ENCODE measurements at regions not wholly inside any gene's neighbourhood (a gene's known extent, or its start where the extent isn't known, plus 50 kb on each side); places are given as distances from the start of the nearest gene placed in this dataset.
"Not testable (repeated sequence)": the region's sequence is repeated elsewhere in the genome, so short reads cannot be mapped to it uniquely, and the experiment has no call there.

DNA sequence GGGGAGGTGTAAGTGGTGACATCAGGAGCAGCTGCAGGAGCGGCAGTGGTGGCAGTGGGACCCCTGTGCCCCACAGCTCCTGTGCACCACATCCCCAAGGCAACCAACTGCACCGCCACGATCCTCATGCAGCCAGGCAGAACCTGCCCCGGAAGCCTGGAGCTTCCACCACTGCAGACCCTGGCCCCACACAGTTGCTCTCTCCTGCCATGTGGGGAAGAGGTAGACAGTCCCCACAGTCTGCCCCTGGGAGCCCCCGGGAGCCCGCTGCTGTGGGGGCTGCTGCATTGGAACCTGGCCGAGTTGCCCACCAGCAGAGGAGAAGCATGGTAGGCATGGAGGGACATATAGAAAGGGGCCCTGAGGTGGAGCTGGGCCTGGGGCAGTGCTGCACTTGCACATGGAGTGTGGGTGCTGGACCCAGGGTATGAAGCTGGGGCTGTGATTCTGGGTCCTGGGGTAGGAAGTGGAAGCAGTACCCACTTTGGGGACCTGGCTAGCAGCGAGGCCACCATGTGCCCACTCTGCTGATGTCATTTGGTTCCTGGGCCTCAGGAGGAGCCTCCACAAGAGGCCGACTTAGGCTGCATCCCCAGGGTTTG is 623.3 kb upstream of the LRRTM4 start:
- Histone ChIP-seq H3K9me3 (no peaks in the 10 kb centered on the region), H3K27me3 (no peaks in the 10 kb centered on the region), H3K36me3 (no peaks in the 10 kb centered on the region), H3K27ac (no peak overlapping the region), H3K4me3 (no peak overlapping the region), H3K4me1 (no peaks in the 10 kb centered on the region)
- TF ChIP-seq, protein P1, sequence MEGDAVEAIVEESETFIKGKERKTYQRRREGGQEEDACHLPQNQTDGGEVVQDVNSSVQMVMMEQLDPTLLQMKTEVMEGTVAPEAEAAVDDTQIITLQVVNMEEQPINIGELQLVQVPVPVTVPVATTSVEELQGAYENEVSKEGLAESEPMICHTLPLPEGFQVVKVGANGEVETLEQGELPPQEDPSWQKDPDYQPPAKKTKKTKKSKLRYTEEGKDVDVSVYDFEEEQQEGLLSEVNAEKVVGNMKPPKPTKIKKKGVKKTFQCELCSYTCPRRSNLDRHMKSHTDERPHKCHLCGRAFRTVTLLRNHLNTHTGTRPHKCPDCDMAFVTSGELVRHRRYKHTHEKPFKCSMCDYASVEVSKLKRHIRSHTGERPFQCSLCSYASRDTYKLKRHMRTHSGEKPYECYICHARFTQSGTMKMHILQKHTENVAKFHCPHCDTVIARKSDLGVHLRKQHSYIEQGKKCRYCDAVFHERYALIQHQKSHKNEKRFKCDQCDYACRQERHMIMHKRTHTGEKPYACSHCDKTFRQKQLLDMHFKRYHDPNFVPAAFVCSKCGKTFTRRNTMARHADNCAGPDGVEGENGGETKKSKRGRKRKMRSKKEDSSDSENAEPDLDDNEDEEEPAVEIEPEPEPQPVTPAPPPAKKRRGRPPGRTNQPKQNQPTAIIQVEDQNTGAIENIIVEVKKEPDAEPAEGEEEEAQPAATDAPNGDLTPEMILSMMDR (IDR thresholded peaks at IDR 0.05): no peak
- no peak for DNase-seq (ENCODE audit: low spot score)

DNA sequence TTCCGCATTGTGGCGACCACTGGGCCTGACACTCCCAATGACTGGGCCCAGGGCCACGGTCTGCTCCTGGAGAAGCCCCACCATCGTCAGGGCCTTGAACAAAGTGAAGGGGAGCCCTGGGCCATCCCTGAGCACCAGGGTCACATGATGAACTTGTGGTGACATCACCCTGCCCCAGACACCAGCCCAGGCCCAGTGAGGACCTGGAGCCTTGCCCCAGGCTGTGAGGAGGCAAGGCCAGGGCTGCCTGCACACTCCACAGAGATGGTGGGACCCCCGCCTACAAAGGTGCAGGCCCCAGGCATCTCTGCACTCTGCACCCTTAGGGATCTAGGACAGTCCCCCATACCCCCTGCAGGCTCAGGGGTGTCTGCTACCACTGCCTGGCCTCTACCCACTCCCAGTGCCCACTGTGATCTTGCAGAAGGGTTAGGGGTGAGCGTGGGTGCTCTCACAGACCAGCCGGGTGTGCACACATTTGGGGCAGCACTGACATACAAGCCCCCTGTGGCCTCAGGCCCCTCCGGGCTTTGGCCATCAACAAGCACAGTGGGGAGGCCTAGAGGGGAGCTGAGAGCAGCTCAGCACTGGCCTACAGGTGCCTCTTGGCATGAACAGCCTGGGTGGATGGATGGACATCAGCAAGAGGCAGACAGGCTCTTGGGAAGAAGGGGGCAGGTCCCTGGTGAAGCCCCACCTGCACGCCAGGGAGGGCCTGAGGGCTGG is 624.0 kb upstream of the LRRTM4 start:
- Histone ChIP-seq H3K4me3 (no peak overlapping the region), H3K27ac (no peak overlapping the region), H3K4me1 (no peaks in the 10 kb centered on the region), H3K9me3 (no peaks in the 10 kb centered on the region), H3K36me3 (no peaks in the 10 kb centered on the region), H3K27me3 (no peaks in the 10 kb centered on the region)
- TF ChIP-seq, protein P1 (IDR thresholded peaks at IDR 0.05): no peak
- no peak for DNase-seq (ENCODE audit: low spot score)

GRCh38 chr2:78147466-78147865 is 625.3 kb upstream of the LRRTM4 start:
- H3K27ac ChIP-seq: no peak overlapping the region
- no peak overlapping the region for H3K4me3 ChIP-seq
- DNase-seq (ENCODE audit: low spot score): no peak
- TF ChIP-seq, protein P1 (IDR thresholded peaks at IDR 0.05): no peak
- no peaks in the 10 kb centered on the region for H3K27me3 ChIP-seq
- H3K36me3 ChIP-seq: no peaks in the 10 kb centered on the region
- no peaks in the 10 kb centered on the region for H3K4me1 ChIP-seq
- no peaks in the 10 kb centered on the region for H3K9me3 ChIP-seq

DNA sequence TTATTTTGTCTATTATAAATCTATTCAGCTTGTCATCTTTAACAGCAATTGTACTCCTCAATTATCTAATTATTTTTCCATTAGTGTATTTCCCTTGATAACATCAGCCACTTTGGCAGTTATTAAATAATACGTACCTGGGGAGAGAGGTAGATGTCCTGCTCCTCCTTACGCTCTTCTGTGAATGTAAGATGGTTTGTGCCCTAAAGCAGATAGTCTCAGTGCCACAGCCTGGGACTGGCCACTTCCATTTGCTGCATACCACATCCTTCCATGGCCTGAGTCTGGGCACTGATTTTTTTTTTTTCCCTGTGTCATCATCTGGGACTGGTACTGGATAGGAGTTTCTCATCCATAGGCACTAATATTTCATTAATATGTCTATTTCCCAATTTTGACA is 632.4 kb upstream of the LRRTM4 start:
- Histone ChIP-seq H3K27ac (no peak overlapping the region), H3K9me3 (no peaks in the 10 kb centered on the region), H3K4me3 (no peak overlapping the region), H3K36me3 (no peaks in the 10 kb centered on the region), H3K4me1 (no peaks in the 10 kb centered on the region), H3K27me3 (no peaks in the 10 kb centered on the region)
- no peak for DNase-seq (ENCODE audit: low spot score)
- TF ChIP-seq, protein P1 (IDR thresholded peaks at IDR 0.05): no peak

DNA sequence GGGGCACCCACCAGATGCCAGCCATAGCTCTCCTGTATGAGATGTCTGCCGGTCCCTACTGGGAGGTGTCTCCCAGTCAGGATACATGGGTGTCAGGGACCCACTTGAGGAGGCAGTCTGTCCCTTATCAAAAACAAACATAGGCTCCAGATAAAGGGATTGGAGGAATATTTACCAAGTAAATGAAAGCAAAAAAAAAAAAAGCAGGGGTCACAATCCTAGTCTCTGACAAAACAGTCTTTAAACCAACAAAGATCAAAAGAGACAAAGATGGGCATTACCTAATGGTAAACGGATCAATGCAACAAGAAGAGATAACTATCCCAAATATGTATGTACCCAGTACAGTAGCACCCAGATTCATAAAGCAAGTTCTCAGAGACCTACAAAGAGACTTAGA is 640.0 kb upstream of the LRRTM4 start:
- H3K36me3 ChIP-seq: no peaks in the 10 kb centered on the region
- TF ChIP-seq, protein P1 (IDR thresholded peaks at IDR 0.05): no peak
- H3K27ac ChIP-seq: no peak overlapping the region
- no peaks in the 10 kb centered on the region for H3K9me3 ChIP-seq
- H3K27me3 ChIP-seq: no peaks in the 10 kb centered on the region
- H3K4me1 ChIP-seq: no peaks in the 10 kb centered on the region
- H3K4me3 ChIP-seq: no peak overlapping the region
- DNase-seq (ENCODE audit: low spot score): no peak

- H3K4me3 ChIP-seq; H3K27ac ChIP-seq; DNase-seq (ENCODE audit: low spot score); H3K4me1 ChIP-seq; H3K9me3 ChIP-seq; H3K27me3 ChIP-seq; H3K36me3 ChIP-seq: not testable (repeated sequence)
Observed at GRCh38 chr2:78172157-78172556, 650.0 kb upstream of the LRRTM4 start.

Data from right atrium auricular region (tissue), 2 donors.